Jurkat, Clone E6-1 (cell line): ENCODE measurements at regions not wholly inside any gene's neighbourhood (a gene's known extent, or its start where the extent isn't known, plus 50 kb on each side); places are given as distances from the start of the nearest gene placed in this dataset.
"Not testable (repeated sequence)": the region's sequence is repeated elsewhere in the genome, so short reads cannot be mapped to it uniquely, and the experiment has no call there.

Experiments used
- DNase-seq: peaks from one replicate; pipeline ENCODE4 v3.0.0-alpha.2; 2011; ENCODE audit warnings: low read depth, low spot score
- H3K4me3 ChIP-seq: 2 replicates; pipeline ENCODE4 v1.5.1; 2011; ENCODE audit warnings: mild to moderate bottlenecking, low read length, control low read depth, moderate library complexity

DNA sequence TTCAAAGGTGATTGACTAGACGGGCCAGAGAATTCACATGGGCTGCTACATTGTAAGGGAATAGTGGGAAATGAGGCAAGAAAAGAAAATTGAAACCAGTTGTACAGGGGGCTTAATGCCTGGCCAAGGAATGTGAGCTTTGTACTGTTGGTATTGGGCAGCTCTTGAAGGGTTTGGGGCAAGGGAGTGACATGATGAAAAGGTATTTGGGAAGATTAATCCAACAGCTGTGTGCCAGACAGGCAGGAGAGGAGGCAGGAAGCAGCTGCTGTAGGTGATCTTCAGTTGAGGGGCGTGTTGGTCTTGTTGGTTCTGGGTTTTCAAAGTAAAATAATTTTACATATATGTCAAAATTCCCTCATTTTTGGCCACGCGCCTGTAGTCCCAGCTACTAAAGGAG, 384.5 kb upstream of the TENM3 start:
- DNase-seq = no peak
- no peak overlapping the region for H3K4me3 ChIP-seq

DNA sequence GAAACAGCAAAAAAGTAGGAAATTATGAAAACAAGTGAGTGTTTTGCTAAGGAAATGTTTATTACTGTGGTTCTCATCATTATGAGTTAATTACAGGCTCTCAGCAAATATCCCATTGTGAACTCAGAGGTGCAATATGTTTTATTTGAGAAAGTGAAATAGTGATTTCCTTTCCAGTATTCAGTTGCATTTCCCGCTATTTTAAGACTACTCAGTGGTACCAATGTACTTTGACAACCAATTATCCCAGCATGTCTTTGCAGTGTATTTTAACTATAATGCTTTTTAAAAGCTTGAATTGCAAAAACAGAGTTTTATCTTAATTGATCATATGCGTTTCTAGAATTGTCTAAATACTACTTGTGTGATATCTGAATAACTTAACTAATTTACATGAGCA, 383.8 kb upstream of the TENM3 start:
- no peak overlapping the region for H3K4me3 ChIP-seq
- no peak for DNase-seq

DNA sequence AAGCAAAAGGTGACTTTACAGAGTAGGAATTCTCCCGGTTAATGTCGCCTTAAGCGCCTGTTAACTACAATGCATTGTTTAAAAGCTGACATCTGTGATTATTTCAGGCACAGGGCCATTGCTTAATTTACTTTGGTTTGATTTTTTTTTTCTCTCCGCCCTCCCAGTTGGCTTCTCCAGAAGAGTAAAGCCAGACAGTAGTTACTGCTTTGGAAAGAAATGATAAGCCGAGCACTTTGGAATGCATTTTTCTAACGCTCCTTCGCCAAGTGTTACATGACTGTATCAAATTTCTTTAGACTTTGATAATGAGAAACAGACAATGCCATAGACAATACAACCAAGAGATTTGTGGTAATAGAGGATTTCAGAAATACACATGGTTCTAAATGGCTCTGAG, 383.0 kb upstream of the TENM3 start:
- no peak for DNase-seq
- no peak overlapping the region for H3K4me3 ChIP-seq

DNA sequence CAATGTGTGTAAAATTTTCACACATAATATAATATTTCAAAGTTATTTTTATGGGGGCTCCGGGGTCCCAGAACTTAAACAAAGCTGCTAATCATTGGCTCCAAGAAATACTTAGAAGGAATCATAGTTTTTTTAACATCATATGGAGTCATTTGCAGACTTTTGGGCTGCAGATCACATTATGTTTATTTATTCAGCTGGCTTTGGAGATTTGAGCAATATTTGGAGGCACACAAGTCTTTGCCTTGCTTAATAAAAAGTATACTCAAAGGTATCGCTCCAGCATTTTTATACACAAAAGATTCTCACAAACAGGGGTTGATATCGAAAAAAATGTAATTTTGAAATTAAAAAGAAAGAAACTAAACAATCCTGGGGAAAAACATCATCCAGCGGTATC, 382.5 kb upstream of the TENM3 start:
- no peak overlapping the region for H3K4me3 ChIP-seq
- no peak for DNase-seq

DNA sequence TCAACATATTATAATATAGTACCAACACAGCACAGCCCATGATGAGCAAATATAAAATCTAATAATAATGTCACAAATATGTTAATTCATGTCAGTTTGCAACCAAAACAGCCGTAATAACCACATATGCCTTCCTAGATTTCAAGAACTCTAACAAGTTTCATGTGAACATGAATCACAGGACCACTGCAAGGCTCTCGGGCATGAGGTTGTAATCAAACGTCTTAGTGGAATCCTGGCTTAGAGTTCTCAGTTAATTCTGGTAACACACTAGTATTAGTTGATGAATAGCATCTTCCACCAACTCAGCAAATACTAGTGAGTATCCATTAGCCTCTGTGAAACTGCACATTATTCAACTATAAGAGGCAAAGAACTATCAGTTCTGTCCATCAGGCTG, 379.3 kb upstream of the TENM3 start:
- DNase-seq = no peak

DNA sequence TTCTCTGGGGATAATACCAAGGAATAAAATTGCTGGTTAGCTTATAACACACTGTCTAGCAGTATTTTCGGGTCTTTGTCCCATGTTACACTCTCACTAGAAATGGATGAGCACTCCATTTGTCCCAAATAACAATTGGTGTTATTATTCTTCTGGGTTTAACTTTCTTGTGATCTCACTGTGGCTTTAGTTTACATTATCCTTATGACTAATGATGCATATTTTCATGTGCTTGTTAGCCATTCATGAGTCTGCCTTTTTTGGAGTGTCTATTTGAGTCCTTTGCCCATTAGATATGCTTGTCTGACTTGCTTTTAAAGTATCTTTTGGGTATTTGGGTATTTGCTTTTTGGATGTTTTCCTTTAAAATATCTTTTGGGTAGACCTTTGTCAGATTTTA, 372.9 kb upstream of the TENM3 start:
- H3K4me3 ChIP-seq = no peak overlapping the region
- no peak for DNase-seq

More for the DNA sequence above, 379.3 kb upstream of the TENM3 start:
- H3K4me3 ChIP-seq = no peak overlapping the region

DNA sequence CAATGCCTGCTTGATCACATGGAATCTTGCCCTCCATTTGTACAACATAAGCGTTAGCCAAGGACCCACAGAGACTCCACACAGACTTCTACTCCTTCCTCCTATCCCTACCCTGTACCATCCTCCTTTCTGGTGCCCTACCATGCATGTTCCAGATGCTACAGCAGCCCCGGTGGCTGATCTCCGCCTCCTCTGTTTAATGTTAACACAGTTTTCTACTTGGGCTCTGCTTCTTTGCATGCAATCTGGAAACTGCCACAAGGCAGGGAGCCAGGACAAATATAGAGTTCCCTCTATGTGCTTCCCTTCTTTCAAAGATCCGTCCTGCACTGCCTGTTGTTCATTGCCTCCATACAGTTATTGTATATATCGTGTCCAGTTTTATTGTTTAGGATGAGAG, 368.6 kb upstream of the TENM3 start:
- H3K4me3 ChIP-seq = no peak overlapping the region
- no peak for DNase-seq

DNA sequence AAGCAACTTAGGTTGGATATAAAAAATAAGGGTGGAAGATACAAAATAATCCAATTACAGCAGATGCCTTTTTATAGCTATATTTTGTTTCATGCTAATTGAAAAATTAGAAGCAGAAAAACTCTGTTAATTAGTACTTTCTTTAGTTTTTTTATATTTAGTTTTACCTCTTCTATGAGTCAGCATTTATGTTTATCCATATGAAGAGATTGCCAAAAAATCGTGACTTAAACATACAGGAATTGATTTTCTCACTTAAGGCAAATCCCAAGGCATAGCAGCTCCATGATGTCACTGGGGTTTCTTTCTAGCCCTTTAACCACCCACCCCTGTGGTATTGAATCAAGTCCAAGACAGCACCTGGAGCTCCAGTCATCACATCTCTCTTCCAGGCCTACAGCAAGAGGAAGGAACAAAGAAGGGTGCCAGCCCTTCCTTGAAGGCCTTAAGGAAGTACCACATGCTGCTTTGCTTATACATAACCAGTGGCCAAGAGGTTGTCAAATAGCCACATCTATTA, 365.8 kb upstream of the TENM3 start:
- no peak for DNase-seq
- H3K4me3 ChIP-seq = no peak overlapping the region

DNA sequence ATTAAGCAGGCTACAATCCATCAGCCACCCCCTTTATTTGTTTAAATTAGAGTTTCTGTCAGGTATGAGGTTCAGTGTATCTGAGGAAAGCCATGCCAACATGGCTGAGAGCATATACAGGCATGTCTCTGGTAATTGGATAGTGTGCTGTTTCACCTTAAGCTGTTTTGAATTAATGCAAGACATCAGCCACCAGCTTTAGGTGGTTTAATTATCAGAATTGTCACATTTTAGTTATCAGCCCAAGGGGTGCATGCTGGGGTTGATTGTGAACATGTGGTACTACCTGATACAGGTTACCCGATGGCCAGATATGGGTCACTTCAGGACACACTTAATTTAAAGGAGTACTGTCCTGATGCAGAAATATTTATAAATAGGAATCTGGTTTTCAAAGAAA, 353.2 kb upstream of the TENM3 start:
- no peak for DNase-seq
- no peak overlapping the region for H3K4me3 ChIP-seq

DNA sequence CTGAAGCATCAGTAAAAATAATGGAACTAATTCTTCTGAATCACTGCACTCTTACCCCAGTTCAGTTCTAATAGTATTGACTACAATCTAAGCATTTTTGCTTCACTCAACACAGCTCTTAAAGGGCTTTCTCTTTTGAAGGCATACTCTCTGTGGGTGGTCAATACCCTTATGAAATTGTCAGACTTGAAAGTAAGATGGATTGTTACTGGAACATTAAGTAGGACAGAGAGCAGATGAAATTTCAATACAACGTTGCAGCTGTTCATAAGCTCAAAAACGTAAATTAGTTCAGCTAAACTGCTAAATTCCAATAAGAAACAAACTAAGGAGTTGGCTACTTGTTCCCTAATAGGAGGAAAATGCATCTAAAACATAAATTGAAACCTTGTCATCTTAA, 352.3 kb upstream of the TENM3 start:
- no peak overlapping the region for H3K4me3 ChIP-seq
- DNase-seq = no peak

DNA sequence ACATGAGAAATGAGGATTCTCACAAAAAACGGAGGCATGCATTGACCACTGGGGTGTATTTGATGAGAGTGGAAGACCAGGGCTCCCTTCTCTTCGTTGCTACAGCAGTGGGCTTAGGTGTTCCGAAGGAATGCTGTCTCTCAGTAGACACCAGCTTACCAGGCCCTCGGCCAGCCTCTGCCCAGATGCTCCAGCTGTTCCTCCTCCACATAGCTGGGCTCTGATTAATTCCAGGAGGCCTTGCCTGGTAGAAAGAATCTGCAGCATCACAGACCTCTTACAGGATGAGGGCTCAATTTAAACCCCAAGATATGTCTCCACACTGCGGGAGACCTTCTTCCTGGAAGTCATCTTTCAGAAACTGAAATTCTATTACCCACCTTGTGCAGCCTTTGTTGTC, 346.6 kb upstream of the TENM3 start:
- no peak overlapping the region for H3K4me3 ChIP-seq
- no peak for DNase-seq

DNA sequence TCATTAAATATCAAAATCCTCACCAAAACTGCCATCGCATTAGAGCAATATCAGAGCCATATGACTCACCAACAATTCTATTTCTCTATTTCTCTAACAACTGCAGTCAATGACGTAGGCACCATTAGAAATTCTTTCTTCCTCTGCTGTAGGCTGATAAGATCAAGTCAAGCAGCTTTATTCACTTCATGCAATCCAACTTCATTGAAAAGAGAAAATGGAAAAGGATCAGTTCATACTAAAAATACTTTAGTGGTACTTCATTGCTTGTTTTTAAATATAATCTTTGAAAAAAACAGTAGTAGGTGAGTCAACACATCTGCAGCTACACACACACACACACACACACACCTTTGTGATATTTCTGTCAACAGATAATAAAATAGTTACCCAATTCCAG, 345.3 kb upstream of the TENM3 start:
- H3K4me3 ChIP-seq = no peak overlapping the region
- DNase-seq = no peak

DNA sequence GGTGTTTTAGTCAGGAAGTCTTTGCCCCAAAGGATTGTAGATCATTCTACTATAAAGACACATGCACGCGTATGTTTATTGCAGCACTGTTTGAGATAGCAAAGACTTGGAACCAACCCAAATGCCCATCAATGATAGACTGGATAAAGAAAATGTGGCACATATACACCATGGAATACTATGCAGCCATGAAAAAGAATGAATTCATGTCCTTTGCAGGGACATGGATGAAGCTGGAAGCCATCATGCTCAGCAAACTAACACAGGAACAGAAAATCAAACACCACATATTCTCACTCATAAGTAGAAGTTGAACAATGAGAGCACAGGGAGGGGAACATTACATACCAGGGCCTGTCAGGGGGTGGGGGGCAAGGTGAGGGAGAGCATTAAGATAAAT, 340.8 kb upstream of the TENM3 start:
- H3K4me3 ChIP-seq, DNase-seq: not testable (repeated sequence)

DNA sequence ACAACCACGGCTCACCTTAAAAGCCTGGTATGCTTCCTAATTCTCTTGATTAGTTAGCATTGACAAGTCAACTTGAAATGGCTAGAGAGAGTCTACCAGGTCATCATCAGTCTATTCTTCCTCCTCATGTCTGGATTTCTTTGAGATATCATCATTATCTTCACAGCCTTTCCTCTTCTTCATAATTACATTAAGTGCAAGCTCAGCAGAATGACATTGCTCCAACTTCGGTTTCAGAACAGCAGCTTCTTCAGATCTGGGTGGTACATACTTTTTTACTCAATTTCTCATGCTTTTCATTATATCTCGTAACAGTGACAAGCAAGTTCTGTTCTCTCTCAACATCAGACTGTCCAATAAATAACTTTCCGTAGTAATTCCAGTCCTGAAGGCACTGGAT, 337.5 kb upstream of the TENM3 start:
- no peak for DNase-seq
- no peak overlapping the region for H3K4me3 ChIP-seq

DNA sequence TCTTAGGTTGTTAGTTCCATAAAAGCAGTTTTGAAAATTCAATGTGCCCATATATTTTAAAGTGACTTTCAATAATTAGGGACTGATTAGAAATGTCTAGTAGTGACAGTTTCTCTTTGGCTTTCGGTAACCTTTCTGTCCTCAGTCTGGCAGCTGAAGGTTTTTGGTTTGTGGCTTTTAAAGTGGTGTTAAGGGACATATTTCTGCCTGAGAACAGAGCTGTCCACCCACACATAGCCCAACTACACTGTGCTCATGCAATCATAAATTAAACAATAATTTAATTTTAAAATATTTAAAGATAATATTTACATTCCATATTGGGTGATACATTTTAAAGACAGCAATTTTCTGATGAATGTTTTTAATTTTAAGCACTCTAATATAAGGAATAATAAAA, 335.0 kb upstream of the TENM3 start:
- DNase-seq = no peak
- no peak overlapping the region for H3K4me3 ChIP-seq

DNA sequence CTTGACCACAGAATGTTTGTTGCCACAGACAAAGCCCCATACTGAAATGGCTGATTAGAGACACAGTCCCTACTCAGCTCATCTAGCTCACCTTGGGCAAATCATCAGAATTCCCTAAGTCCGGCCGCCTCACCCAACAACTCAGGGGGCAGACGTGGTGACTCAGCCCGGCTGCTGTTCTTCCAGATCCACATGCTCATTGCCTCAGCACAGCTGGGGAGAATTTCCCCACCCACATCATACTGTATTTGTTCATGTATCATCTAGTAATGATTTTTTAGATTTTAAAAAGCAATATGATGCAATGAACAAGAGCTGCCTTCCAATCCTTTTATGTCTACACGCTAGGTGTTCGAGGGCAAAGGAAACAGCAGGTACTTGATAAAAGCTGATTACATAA, 333.8 kb upstream of the TENM3 start:
- DNase-seq = no peak
- no peak overlapping the region for H3K4me3 ChIP-seq

DNA sequence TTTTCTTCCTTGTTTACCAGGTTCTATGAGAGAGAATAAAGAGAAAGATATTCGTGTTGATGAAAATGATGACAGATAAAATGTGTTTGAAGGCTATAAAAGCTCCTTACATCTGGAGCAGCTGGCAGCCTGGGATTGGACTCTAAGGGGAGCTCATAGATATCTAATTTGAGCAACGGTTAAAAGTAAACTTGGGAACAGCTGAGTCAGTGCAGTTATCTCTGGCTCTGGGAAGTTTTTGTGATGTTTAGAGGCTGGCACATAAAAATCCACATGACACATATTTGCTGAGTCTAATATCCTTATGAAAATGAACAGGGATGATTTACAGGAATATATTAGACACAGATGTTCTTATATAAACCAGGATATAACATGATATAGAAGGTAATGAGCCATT, 331.8 kb upstream of the TENM3 start:
- no peak for DNase-seq
- H3K4me3 ChIP-seq = no peak overlapping the region

DNA sequence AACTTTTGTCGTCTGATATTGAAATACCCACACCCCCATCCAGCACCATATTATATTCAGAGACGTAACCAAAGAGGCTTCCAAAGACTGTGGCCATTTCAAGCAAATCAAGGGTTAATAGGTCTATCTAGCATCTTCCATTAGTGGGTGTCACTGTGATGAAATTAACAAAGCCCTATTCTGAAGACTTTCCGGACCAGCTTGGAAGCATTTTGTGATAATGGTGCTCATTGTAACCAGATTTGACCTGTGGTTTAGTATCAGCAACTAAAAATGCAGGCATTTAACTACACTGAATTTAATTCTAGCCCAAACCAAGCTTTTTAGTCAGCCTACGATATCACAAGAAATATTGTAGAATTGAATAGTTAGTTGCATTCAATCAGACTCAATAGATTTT, 309.7 kb upstream of the TENM3 start:
- H3K4me3 ChIP-seq = no peak overlapping the region
- no peak for DNase-seq

DNA sequence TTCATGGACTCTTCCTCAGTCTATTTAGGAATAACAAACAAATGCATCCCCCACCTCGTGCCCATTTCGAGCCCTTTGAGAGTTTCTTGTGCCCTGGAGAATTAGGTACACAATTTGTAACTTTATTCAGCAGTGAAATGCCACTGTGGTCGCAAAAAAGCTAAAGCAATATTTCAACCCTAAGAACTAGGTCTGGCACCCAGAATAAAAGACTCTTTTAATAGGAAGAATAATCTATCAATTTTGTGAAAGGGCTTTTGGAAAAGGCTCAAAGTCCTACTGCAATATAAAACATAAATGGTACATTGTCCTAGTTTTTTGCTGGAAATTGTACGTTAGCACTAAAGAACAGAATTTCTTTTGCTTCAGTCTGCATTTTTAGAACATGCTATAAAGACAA, 304.6 kb upstream of the TENM3 start:
- no peak for DNase-seq
- no peak overlapping the region for H3K4me3 ChIP-seq

DNA sequence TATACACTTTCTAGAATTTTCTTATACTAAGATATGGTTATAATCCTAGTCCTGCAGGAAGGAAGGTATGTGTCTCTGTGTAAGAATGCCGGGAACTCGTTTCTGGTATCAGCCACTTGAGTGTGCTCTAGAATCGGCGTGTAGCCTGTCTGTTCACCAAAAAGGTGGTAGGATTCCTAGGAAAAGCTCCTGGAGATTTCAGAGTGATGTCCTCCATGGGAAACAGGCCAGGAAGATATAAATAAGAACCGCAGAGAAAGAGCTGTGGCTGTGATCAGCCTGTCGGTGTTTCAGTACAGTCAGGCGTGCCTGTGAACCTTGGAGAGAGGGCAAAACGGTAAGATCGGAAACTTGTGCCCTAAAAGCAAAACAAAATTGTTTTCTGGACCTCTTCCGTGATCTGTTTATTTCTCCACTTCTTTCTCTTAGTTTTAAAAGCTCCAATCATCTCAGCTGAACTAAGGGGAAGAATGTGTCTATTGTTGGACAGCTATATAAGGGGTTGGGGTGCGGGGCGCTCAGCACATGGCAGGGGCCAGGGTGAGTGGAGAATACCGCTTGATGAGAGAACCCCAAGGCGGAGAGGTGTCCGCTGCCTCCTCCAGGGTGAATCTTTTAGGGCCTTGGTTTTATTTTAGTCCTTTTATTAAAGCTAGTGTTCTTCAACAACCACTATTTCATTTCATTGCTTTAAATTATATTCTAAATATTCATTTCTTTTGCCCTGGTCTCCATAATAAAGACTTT, 303.8 kb upstream of the TENM3 start:
- no peak for DNase-seq
- no peak overlapping the region for H3K4me3 ChIP-seq

DNA sequence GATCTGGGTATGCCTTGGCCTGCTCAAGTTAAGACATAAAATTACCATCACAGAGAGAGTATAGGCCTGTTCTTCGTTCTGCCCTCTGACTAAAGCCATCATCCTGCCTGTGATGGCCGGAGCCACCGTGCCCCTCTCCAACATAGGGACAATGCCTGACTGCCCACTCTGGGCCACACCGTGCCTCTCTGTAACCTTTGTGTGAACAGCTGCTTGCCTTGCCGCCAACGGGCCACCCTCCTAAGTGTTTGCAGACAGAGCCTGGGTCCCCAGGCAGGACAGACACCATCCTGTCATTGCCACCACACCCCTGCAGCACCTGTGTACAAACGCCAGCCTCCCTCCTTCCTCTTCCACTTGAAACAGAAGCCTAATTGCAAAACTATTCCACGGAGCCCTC, 298.7 kb upstream of the TENM3 start:
- no peak overlapping the region for H3K4me3 ChIP-seq
- no peak for DNase-seq
